HepG2 (cell line): ENCODE measurements at regions not wholly inside any gene's neighbourhood (a gene's known extent, or its start where the extent isn't known, plus 50 kb on each side); places are given as distances from the start of the nearest gene placed in this dataset.

Experiments used
- ATAC-seq: fragments of 200-7000 bp; cut with Tn5 transposase; 3 replicates; pipeline ENCODE4 v1.9.1; 2020; ENCODE audit warnings: mild to moderate bottlenecking, moderate library complexity
- BruUV-seq: library from RNA; stranded (reverse); fragments of 400-500 nt; replicated peaks from 2 replicates; lab custom pipeline; 2021; lab: Mats Ljungman, UMichigan
- CTCF ChIA-PET: fragments of 300-600 bp; formaldehyde crosslinking; extraction: SDS; loops from one replicate; lab custom pipeline; 2021; ENCODE audit warnings: low total read pairs, inconsistent platforms, low intra/inter-chr PET ratio; lab: Yijun Ruan, JAX
- POLR2A ChIA-PET: fragments of 350-600 bp; sonication (Branson Sonifier 250); formaldehyde crosslinking; loops from one replicate; lab custom pipeline; 2020; ENCODE audit warnings: antibody characterized with exemption, inconsistent platforms; lab: Yijun Ruan, JAX
- DNase-seq: peaks from one replicate; pipeline ENCODE4 v3.0.0-alpha.2; 2015; ENCODE audit warnings: low spot score
- FAIRE-seq: peaks from 3 replicates; lab custom pipeline; 2011; peaks lifted over from hg19 to GRCh38; lab: Jason Lieb, UNC
- H2AFZ ChIP-seq: one replicate; pipeline ENCODE4 v1.6.1; 2011; ENCODE audit warnings: low read length, inconsistent platforms
- H3K27ac ChIP-seq: fragments of 300-600 bp; 3 replicates; pipeline ENCODE4 v1.8.0; 2011; ENCODE audit warnings: mixed run types, mild to moderate bottlenecking, mixed read lengths, low read length, inconsistent platforms; ENCODE audit not compliant: insufficient read depth; ENCODE audit errors: extremely low read length
- H3K27me3 ChIP-seq, 2 experiments: fragments of 200-600 bp in 1 of 2; 2 replicates in 1 of 2; 3 replicates in 1 of 2; pipeline versions ENCODE4 v1.6.0 to v1.8.0; 2011; ENCODE audit warnings: low read length in 2 of 2, mild to moderate bottlenecking in 2 of 2, moderate library complexity in 2 of 2, inconsistent platforms in 1 of 2; ENCODE audit not compliant: insufficient read depth in 2 of 2, control insufficient read depth in 1 of 2
- H3K36me3 ChIP-seq, 2 experiments: fragments of 200-600 bp in 1 of 2; replicated peaks in 1 of 2; 2 replicates in 1 of 2; 3 replicates in 1 of 2; pipeline versions ENCODE4 v1.5.1 to v1.8.0; 2011; ENCODE audit warnings: low read length in 2 of 2, inconsistent platforms in 1 of 2; ENCODE audit not compliant: insufficient read depth in 2 of 2, control insufficient read depth in 1 of 2
- H3K4me1 ChIP-seq: 2 replicates; pipeline ENCODE4 v1.5.1; 2012; ENCODE audit warnings: low read length, inconsistent platforms; ENCODE audit not compliant: insufficient read depth
- H3K4me2 ChIP-seq: 2 replicates; pipeline ENCODE4 v1.6.0; 2011; ENCODE audit warnings: low read depth, low read length, inconsistent platforms
- H3K4me3 ChIP-seq, 3 experiments: fragments of 200-600 bp in 1 of 3; sonication (generic), shearing (Covaris generic) in 1 of 3; replicated peaks in 1 of 3; 2 replicates each; pipeline ENCODE4 v1.5.1; 2011 to 2016; ENCODE audit warnings: low read length in 3 of 3, inconsistent platforms in 2 of 3, low read depth in 2 of 3, mild to moderate bottlenecking in 2 of 3, control low read depth in 1 of 3, mixed read lengths in 1 of 3; ENCODE audit not compliant: insufficient read depth in 1 of 3
- H3K79me2 ChIP-seq: one replicate; pipeline ENCODE4 v1.6.1; 2011; ENCODE audit warnings: low read length, inconsistent platforms; ENCODE audit not compliant: insufficient read depth
- H3K9ac ChIP-seq: 2 replicates; pipeline ENCODE4 v1.6.0; 2011; ENCODE audit warnings: mild to moderate bottlenecking, low read depth, low read length, inconsistent platforms; ENCODE audit not compliant: insufficient read depth
- H3K9me3 ChIP-seq: 2 replicates; pipeline ENCODE4 v1.5.1; 2012; ENCODE audit warnings: mild to moderate bottlenecking, low read length
- H4K20me1 ChIP-seq: 2 replicates; pipeline ENCODE4 v1.6.0; 2011; ENCODE audit warnings: inconsistent platforms, mild to moderate bottlenecking, low read length, moderate library complexity; ENCODE audit not compliant: insufficient read depth
- CCAR2 ChIP-seq: fragments of 200-400 bp; formaldehyde crosslinking; optimal IDR thresholded peaks from 2 replicates; pipeline ENCODE3; 2018; ENCODE audit warnings: low read depth, mild to moderate bottlenecking, low read length, moderate library complexity
- FOXJ3 ChIP-seq: sonication (generic); formaldehyde crosslinking; IDR thresholded peaks from 2 replicates; pipeline ENCODE4 v1.4.0; 2020; ENCODE audit warnings: missing genetic modification reagents, mild to moderate bottlenecking, borderline replicate concordance
- FUBP1 ChIP-seq: sonication (generic); formaldehyde crosslinking; IDR thresholded peaks from 2 replicates; pipeline ENCODE4 v1.5.1; 2020; ENCODE audit warnings: missing genetic modification reagents, mild to moderate bottlenecking, borderline replicate concordance
- KDM6A ChIP-seq: IDR thresholded peaks from 2 replicates; pipeline ENCODE4 v1.6.1; 2016; ENCODE audit warnings: low read depth
- MIXL1 ChIP-seq: IDR thresholded peaks from 2 replicates; pipeline ENCODE4 v1.6.1; 2016
- MLX ChIP-seq: IDR thresholded peaks from 2 replicates; pipeline ENCODE4 v1.6.1; 2016
- MXD4 ChIP-seq: IDR thresholded peaks from 2 replicates; pipeline ENCODE4 v1.6.1; 2016; ENCODE audit warnings: mild to moderate bottlenecking, missing biosample characterization, missing genetic modification reagents
- NFRKB ChIP-seq: fragments of 450-650 bp; IDR thresholded peaks from 2 replicates; pipeline ENCODE4 v1.6.1; 2017
- POLR2AphosphoS5 ChIP-seq: IDR thresholded peaks from 2 replicates; pipeline ENCODE4 v1.6.1; 2012; ENCODE audit warnings: low read depth, low read length
- SCMH1 ChIP-seq: sonication (generic); formaldehyde crosslinking; IDR thresholded peaks from 2 replicates; pipeline ENCODE4 v1.9.0; 2021; ENCODE audit warnings: missing genetic modification reagents, mild to moderate bottlenecking, borderline replicate concordance
- TAF15 ChIP-seq: fragments of 200-400 bp; formaldehyde crosslinking; IDR thresholded peaks from one replicate; pipeline ENCODE4 v1.6.1; 2018; ENCODE audit warnings: mild to moderate bottlenecking, low read depth, low read length; ENCODE audit not compliant: poor library complexity, severe bottlenecking
- TEAD2 ChIP-seq: sonication (generic); formaldehyde crosslinking; IDR thresholded peaks from 2 replicates; pipeline ENCODE4 v1.9.0; 2021; ENCODE audit warnings: missing genetic modification reagents
- ZNF597 ChIP-seq: sonication (generic); formaldehyde crosslinking; IDR thresholded peaks from 2 replicates; pipeline ENCODE4 v1.5.0; 2020; ENCODE audit warnings: missing genetic modification reagents
- ZNF678 ChIP-seq: sonication (generic); formaldehyde crosslinking; IDR thresholded peaks from 2 replicates; pipeline ENCODE4 v1.4.0; 2020; ENCODE audit warnings: mild to moderate bottlenecking, missing genetic modification reagents
- WGBS: methylation state at CpG from one replicate; pipeline ENCODE4 v1.1.6; 2017; ENCODE audit warnings: low lambda C conversion rate; 5-methylcytosine and 5-hydroxymethylcytosine counted together
- in situ Hi-C: cut with HindIII; loops from 2 replicates; pipeline ENCODE4 v1.10.0; 2017; ENCODE audit warnings: low pct_unique_long_range_greater_than_20kb; ENCODE audit not compliant: extremely low pct_ligation_motif_present
- intact Hi-C: fragments of 100-400 bp; cut with micrococcal nuclease; formaldehyde crosslinking; loops from one replicate; pipeline ENCODE4 v1.10.0; 2022; ENCODE audit not compliant: unreplicated experiment

- no peaks in the 10 kb centered on the region for H4K20me1 ChIP-seq
- no peak overlapping the region for H3K4me2 ChIP-seq
- FAIRE-seq (no peak), DNase-seq (no peak), ATAC-seq (no peak)
- H3K9ac ChIP-seq: no peak overlapping the region
- H3K27me3 ChIP-seq: no peaks in the 10 kb centered on the region
- WGBS: 4% methylated on average over 1 of the region's 1 CpG
- in situ Hi-C loops: no loop called here
- TF ChIP-seq TEAD2 (CRISPR knock-in tag): no peak
- no peak for TF ChIP-seq SCMH1
- no peak for TF ChIP-seq ZNF678
- no peak for TF ChIP-seq MXD4 (CRISPR knock-in tag)
- no peak for TF ChIP-seq KDM6A (CRISPR knock-in tag)
- no peak for TF ChIP-seq CCAR2
- TF ChIP-seq MLX (CRISPR knock-in tag): no peak
- TF ChIP-seq ZNF597 (CRISPR knock-in tag): no peak
- no peak for TF ChIP-seq MIXL1
- TF ChIP-seq FOXJ3: no peak
- TF ChIP-seq TAF15: no peak
- no peak for TF ChIP-seq POLR2AphosphoS5
- TF ChIP-seq FUBP1 (CRISPR knock-in tag): no peak
- TF ChIP-seq NFRKB: no peak
- H2AFZ ChIP-seq: no peak overlapping the region
- H3K36me3 ChIP-seq: no peaks in the 10 kb centered on the region
- H3K79me2 ChIP-seq: no peaks in the 10 kb centered on the region
- H3K4me1 ChIP-seq: no peaks in the 10 kb centered on the region
- no peaks in the 10 kb centered on the region for H3K9me3 ChIP-seq
- ChIA-PET CTCF (no interaction called here), POLR2A (no interaction called here)
- H3K27ac ChIP-seq: no peak overlapping the region
- intact Hi-C loops: no loop called here
- H3K4me3 ChIP-seq: no peak overlapping the region
- no TSS peak for BruUV-seq
Observed at GRCh38 chr2:118731413-118731812, 116.0 kb downstream of the EN1 start.
